ENCODE measurements at regions not wholly inside any gene's neighbourhood (a gene's known extent, or its start where the extent isn't known, plus 50 kb on each side); places are given as distances from the start of the nearest gene placed in this dataset.
"Not testable (repeated sequence)": the region's sequence is repeated elsewhere in the genome, so short reads cannot be mapped to it uniquely, and the experiment has no call there.

GRCh38 chr2:17460371-17461086 is 57.7 kb downstream of the RAD51AP2 start:
- no peak for DNase-seq (ENCODE audit: low spot score)

- DNase-seq (ENCODE audit: low spot score): no peak
These were observed 62.9 kb downstream of the RAD51AP2 start for GRCh38 chr2:17455343-17455742.

DNA sequence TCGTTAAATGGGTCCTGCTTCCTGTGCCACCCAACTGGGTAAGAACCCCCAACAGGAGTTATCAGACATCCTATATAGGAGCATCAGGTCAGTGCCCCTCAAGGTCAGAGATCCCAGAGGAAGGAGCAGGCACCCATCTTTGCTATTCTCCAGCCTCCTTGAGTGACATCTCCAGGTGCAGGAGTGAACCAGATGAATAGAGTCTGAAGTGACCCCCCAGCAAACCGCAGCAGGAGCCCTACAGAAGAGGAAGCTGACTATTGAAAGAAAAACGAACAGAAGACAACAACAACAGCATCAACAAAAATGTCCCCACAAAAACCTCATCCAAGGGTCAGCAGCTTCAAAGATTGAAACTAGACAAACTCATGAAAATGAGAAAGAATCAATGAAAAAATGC is 72.0 kb downstream of the RAD51AP2 start:
- not testable (repeated sequence) for DNase-seq (ENCODE audit: low spot score)

- DNase-seq (ENCODE audit: low spot score): no peak
These were observed 72.5 kb downstream of the RAD51AP2 start for GRCh38 chr2:17445744-17446143.

GRCh38 chr2:17442334-17442733 is 75.9 kb downstream of the RAD51AP2 start:
- no peak for DNase-seq (ENCODE audit: low spot score)

DNA sequence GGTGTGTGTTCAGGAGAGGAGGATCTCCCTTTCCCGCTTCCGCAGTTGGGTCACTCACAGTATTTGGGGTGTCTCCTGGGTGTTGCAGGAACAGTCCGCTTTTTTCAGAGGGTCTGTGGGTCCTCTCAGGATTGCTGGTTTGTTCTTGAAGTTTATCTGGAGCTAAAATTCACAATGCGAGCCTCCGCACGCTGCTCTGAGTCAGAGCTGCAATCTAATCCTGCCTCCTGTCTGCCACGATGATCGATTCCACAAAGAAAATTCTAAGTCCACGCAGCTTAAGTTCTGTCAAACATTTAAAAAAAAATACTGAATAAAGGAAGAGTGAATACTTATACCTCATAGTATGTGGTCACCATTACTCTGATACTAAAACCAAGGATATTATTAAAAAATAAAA is 76.5 kb downstream of the RAD51AP2 start:
- no peak for DNase-seq (ENCODE audit: low spot score)

DNA sequence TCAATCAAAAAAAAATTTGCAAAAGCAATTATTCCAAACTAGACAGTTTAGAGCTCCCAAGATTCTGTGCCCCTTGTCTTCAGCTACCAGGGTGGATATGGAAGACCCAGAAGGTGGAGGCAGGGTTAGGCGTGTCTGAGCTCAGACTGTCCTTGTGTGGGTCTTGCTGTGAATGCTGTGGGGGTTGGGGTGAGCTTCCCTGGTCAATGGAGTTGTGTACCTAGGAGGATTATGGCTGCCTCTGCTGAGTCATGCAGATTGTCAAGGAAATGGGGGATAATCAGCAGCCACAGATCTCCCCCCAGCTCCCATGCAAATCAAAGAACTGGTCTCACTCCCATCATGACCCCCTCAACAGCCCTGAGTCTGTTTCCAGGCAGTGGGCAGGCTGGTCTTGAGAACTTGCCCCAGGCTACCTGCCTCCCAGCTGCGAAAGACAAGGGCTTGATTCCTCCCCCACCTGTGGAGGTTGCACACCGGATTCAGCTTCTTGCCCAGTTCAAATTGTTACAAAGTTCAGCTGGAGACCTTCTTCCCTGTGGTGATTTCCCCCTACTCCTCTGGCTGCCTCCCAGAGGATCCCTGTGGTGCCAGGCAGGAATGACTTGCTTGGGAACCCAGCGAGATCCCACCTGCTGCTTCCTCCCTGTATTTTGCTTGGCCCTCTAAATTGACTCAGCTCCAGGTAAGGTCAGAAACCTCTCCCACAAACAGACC is 77.0 kb downstream of the RAD51AP2 start:
- DNase-seq (ENCODE audit: low spot score): no peak

DNA sequence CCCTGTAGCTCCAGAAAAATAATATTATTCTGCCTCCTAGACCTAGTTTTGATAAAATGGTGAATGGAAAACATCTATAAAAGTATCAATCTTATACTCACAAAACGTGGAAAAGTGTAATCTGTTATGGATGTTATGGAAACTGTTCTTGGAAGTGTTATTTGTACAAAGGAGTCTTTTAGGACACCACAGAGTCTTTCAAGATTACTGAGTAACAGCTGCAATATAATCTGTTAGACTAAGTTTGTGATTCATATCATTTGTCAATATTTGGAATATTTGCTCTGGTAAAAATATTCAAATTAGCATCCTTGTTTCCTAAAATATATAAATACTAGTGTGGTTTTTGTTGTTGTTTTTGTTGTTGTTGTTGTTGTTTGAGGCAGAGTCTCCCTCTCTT is 87.9 kb downstream of the RAD51AP2 start:
- DNase-seq (ENCODE audit: low spot score): no peak

- no peak for DNase-seq (ENCODE audit: low spot score)
These were observed 89.1 kb downstream of the RAD51AP2 start for GRCh38 chr2:17429130-17429529.

GRCh38 chr2:17427401-17427800 is 90.8 kb downstream of the RAD51AP2 start:
- DNase-seq (ENCODE audit: low spot score): no peak

DNA sequence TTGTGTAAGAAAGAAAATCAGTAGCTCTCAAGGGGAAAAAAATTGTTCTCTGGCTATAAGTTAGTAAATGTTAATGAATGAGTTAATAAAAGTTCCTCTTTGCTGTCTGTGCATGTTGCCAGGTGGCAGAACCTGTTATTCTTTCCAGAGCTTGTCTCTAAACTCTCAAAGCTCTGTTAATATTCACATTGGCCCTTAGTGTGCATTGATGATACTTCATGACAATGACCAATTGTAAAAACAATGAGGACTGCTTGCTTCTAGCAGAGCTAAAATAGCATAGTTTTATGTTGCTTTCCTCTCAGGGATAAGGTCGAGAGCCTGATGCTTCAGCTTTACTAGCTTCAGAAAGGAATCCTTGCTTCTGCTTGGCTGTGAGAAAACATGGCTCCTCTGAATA is 91.5 kb downstream of the RAD51AP2 start:
- DNase-seq (ENCODE audit: low spot score): no peak

DNA sequence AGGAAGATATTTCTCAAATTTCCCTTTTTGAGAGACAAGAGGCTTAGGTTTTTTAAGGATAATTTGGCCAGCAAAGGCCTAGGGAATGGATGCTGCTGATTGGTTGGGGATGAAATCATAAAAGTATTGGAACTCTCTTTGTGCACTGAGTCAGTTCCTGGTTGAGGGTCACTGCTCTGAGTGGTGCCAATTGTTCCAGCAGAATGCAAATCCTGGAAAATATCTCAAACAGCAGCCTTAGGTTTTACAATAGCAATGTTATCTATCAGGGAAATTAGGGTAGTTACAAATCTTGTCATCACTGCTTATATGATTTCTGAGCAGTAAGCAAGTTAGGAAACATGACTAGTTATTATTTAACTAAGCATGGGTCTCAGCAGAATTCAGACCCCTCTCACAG is 96.2 kb downstream of the RAD51AP2 start:
- no peak for DNase-seq (ENCODE audit: low spot score)

DNA sequence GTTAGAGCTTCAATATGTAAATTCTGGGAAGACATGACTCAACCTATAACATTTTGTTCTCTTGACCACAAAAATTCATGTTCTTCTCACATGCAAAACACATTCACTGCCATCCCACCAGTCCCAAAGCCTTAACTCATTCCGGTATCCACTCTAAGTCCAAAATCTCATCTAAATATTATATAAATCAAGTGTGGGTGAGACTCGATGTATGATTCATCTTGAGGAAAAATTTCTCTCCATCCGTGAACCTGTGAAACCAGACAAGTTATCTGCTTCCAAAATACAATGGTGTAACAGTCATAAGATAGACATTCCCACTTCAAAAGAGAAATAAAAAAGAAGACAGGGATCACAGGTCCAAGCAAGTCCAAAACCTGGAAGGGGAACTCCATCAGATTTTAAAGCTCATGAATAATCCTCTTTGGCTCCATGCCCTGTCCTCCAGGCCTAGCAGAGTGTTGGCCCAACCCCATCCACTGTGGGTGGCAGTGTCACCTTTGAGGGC is 101.3 kb downstream of the RAD51AP2 start:
- no peak for DNase-seq (ENCODE audit: low spot score)

- DNase-seq (ENCODE audit: low spot score): no peak
These were observed 105.2 kb downstream of the RAD51AP2 start for GRCh38 chr2:17413036-17413435.

- no peak for DNase-seq (ENCODE audit: low spot score)
These were observed 117.1 kb downstream of the RAD51AP2 start for GRCh38 chr2:17401096-17401495.

- no peak for DNase-seq (ENCODE audit: low spot score)
These were observed 119.5 kb downstream of the RAD51AP2 start for GRCh38 chr2:17398770-17399169.

DNA sequence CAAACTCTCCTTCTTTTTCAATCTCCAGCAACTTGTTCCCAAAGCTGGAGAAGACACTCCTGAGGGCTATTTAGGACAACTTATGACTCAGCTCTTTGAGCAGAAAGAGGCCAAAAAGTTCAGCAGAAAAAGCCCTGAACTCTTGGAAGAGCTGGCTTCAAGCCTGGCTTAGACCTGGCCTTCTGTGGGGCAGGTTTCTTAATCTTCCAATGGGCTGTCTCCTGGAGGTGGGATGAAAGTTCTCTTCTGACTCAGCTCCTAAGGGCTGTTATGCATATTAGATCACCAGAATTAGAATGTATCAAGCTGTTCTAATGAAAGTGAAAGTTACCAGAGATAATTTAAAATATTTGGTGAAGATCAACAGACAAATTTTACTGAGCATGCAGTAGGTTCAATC is 129.4 kb downstream of the RAD51AP2 start:
- DNase-seq (ENCODE audit: low spot score): no peak

- DNase-seq (ENCODE audit: low spot score): no peak
These were observed 130.6 kb downstream of the RAD51AP2 start for GRCh38 chr2:17387591-17387990.

DNA sequence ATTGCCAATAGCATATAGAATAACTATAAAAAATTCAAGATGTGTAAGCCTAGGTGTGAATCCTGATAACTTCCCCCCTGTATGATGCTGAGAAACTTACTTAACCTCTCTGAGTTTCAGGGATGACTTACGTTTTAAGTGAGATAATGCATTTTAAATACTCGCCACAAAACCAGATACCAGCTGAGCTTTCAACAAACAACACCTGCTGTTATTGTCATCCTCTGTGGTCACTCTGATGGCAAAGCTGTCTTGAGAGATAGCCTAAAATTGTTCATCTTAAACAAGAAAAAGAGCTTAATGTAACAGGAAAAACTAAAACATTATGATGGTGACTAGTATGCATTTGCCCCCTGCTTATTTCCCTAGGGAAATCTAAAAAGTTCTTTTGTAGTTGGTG is 131.5 kb downstream of the RAD51AP2 start:
- no peak for DNase-seq (ENCODE audit: low spot score)

GRCh38 chr2:17380003-17380402 is 138.2 kb downstream of the RAD51AP2 start:
- no peak for DNase-seq (ENCODE audit: low spot score)

DNA sequence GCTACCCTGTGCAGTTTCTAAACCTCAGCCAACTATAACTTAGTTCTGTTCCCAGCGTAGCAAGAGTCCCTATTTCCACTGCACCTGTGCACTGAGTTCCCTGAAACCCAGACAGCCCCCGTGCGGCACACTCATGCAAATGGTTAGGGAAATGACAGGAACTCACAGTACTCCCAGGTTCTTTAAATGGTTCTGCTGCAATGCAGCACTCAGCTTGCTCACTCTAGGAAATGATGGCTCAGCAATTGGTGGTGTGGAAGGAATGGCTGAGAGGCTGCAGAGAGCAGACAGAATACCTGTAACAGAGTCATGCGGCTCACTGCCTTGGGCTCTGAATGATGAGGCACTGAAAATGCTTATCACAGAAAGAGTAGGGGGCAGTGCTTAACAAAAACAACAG is 143.0 kb downstream of the RAD51AP2 start:
- DNase-seq (ENCODE audit: low spot score): no peak

GRCh38 chr2:17373741-17374140 is 144.5 kb downstream of the RAD51AP2 start:
- DNase-seq (ENCODE audit: low spot score): no peak

DNA sequence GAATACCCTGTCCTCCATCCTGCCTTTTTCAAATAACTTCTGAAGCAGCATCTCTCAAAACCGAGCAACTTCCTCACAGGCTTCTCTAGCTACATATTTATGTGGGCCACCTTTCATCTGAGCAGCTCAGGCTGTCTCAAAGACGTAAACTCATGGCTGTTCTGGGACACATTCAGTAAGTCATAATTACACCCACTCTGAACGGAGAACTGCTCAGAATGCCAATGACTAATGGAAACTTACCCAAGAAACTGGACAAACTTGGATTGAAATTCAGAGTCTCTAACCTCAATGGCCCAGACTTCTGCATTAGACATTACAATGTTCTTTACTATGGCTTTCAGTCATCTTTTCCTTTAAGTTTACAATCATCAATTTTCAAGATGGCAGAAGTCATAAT is 145.2 kb downstream of the RAD51AP2 start:
- DNase-seq (ENCODE audit: low spot score): no peak

DNA sequence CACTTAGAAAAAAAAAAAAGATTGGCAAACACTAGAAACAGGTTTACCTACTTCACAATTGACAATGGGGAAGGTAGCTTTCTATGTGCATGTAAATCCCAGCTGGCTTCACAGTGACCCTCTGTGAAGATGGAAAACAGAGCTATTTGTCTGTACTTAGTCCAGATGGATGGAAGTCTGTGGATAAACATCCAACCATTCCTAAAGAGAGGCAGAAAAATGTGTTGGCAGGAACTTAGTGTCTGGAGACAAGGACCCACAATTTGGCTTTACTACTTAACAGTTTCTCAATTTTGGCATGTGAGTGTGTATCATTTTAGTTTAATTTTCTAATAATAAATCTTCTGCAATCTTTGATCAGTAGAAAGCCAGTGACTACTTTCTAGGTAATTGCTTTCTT is 154.4 kb downstream of the RAD51AP2 start:
- no peak for DNase-seq (ENCODE audit: low spot score)
